NB4 (cell line): ENCODE measurements at regions not wholly inside any gene's neighbourhood (a gene's known extent, or its start where the extent isn't known, plus 50 kb on each side); places are given as distances from the start of the nearest gene placed in this dataset.

Experiments
- DNase-seq: peaks from one replicate; pipeline ENCODE4 v3.0.0; 2010; ENCODE audit warnings: low read depth
- H3K4me3 ChIP-seq: one replicate; pipeline ENCODE4 v1.5.1; 2011; ENCODE audit warnings: mild to moderate bottlenecking, low read depth, low read length, moderate library complexity
- MYC ChIP-seq: IDR thresholded peaks from 2 replicates; pipeline ENCODE4 v1.6.1; 2011; ENCODE audit warnings: low read depth, low read length
- POLR2A ChIP-seq: IDR thresholded peaks from 2 replicates; pipeline ENCODE4 v1.6.1; 2011; ENCODE audit warnings: mild to moderate bottlenecking; ENCODE audit not compliant: insufficient read length; ENCODE audit errors: extremely low read depth
- TF ChIP-seq, protein P1 (sequence below): IDR thresholded peaks from 2 replicates; pipeline ENCODE4 v1.6.1; 2011; ENCODE audit warnings: low read depth, low read length
- TF ChIP-seq, protein P2 (sequence below): IDR thresholded peaks from one replicate; pipeline ENCODE4 v1.5.1; 2012; ENCODE audit warnings: low read depth, low read length

DNA sequence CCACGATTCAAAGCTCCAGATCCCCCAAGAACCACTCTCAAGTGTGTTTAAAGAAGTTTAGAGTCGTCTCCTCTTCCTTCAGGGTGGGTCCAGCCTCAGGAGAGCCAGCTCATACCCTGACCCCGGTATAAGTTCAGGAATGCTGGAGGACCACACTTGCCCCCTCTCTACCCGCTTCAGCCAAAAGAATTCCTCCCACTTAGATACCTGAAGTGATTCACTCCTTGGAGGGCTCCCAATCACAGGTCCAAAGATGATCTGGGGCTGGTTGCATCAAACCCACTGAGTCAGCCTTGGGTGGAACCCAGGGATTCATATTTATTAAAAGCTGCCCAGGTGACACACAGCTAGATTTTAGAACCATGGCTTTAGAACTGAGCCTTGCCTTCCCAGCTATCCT, 133.5 kb upstream of the PARP11 start:
- DNase-seq, result no peak
- TF ChIP-seq, protein P1, sequence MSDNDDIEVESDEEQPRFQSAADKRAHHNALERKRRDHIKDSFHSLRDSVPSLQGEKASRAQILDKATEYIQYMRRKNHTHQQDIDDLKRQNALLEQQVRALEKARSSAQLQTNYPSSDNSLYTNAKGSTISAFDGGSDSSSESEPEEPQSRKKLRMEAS, result no peak
- TF ChIP-seq MYC, result no peak
- TF ChIP-seq POLR2A, result no peak
- TF ChIP-seq, protein P2, sequence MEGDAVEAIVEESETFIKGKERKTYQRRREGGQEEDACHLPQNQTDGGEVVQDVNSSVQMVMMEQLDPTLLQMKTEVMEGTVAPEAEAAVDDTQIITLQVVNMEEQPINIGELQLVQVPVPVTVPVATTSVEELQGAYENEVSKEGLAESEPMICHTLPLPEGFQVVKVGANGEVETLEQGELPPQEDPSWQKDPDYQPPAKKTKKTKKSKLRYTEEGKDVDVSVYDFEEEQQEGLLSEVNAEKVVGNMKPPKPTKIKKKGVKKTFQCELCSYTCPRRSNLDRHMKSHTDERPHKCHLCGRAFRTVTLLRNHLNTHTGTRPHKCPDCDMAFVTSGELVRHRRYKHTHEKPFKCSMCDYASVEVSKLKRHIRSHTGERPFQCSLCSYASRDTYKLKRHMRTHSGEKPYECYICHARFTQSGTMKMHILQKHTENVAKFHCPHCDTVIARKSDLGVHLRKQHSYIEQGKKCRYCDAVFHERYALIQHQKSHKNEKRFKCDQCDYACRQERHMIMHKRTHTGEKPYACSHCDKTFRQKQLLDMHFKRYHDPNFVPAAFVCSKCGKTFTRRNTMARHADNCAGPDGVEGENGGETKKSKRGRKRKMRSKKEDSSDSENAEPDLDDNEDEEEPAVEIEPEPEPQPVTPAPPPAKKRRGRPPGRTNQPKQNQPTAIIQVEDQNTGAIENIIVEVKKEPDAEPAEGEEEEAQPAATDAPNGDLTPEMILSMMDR, result no peak
- no peak overlapping the region for H3K4me3 ChIP-seq

DNA sequence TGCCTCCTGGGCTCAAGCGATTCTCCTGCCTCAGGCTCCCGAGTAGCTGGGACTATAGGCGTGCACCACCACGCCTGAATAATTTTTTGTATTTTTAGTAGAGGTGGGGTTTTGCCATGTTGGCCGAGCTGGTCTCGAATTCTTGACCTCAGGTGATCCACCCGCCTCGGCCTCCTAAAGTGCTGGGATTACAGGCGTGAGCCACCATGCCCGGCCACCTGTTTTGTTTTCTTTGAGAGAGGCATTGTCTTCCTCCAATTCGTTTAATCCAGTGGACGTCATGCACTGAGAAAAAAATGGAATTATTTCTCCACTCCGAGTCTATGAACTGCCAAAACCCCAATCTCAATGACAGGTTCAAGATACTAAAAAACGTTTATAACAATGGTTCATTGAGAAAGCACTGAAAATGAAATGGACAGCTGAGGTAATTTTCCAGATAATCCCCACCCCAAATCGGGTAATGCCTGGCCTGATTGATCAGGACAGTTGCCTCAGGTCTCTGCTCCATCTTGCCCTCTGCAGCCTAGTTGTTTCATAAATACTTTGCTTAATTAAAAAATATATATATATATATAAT, 132.7 kb upstream of the PARP11 start:
- no peak overlapping the region for H3K4me3 ChIP-seq
- no peak for DNase-seq
- TF ChIP-seq POLR2A (no peak), MYC (no peak)
- TF ChIP-seq, protein P2, result no peak
- TF ChIP-seq, protein P1, result no peak

DNA sequence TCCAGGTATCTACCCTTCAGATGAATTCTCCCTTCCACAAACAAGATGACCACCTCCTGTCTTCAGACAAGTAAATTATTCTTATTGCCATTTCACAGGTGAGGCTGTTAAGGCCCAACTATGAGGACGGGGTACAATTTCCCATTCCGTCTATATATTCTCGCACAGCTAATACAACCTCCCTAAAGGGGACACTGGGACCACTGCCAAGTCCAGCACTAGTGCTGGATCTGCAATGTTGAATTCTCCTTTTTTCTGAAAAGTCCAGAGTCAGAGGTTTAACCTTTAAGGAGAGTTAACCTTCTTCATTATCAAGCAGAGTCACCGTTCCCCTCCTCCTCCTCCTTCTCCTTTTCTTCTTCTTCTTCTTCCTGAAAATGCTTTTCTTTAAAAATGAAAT, 130.4 kb upstream of the PARP11 start:
- TF ChIP-seq, protein P1, result no peak
- TF ChIP-seq POLR2A (no peak), MYC (no peak)
- TF ChIP-seq, protein P2, result no peak
- H3K4me3 ChIP-seq, result no peak overlapping the region
- no peak for DNase-seq

DNA sequence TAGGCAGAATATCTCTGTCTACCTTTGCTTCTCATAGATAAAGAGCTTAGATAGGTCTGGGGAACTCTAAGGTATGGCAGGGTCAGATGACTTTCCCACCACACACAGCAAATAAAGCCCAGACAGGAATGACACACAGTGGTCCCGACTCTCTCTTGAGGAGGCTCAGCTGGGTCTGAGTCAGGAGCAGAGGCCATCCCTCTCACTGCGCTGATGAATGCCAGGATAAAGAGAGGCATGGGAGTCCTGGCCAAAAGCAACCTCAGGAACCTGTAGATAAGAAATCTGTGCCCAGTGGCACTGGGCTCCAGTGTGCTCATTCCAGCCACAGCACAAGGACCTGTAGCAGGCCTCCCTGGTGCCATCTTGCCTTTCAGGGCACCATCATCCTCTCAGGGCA, 129.4 kb upstream of the PARP11 start:
- H3K4me3 ChIP-seq, result no peak overlapping the region
- TF ChIP-seq, protein P1, result no peak
- TF ChIP-seq MYC, result no peak
- TF ChIP-seq, protein P2, result no peak
- TF ChIP-seq POLR2A, result no peak
- DNase-seq, result no peak

DNA sequence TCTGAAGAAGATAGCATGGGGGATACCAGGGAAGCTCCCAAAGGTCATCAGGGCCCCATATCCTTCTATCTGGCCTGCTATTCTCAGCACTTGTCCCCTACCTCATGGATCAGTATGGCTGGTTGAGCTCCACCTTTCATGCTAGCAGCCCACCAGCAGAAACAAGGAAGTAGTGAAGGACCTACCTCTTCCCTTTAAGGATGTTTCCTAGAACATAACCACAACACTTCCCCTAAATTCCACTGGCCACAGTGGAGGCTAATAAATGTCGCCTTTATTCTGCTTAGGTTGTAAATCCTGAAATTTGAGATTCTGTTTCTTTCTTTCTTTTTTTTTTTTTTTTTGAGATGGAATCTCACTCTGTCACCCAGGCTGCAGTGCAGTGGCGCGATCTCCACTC, 128.6 kb upstream of the PARP11 start:
- peak; percentile 7 for DNase-seq
- no peak for TF ChIP-seq MYC
- TF ChIP-seq, protein P1, result no peak
- TF ChIP-seq POLR2A, result no peak
- TF ChIP-seq, protein P2, result no peak
- H3K4me3 ChIP-seq, result no peak overlapping the region

DNA sequence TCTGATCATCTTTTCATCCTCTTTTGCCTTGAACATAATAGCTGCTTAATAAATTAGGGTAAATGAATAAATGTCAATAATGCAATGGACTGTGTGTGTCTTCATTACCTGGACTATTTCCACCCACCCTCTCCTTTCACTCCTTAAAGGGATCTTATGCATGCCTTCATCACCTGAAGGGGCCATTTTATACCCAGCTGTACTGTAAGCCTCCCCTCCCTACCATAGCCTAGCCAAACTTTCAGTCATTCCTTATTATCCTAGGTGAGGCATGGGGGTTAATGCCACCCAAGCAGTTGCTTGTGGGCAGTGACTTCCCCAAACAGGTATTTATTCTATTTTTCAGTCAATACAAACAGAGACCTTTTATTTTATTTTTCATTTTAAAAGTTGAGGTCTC, 127.8 kb upstream of the PARP11 start:
- H3K4me3 ChIP-seq, result no peak overlapping the region
- no peak for DNase-seq
- TF ChIP-seq MYC (no peak), POLR2A (no peak)
- TF ChIP-seq, protein P1, result no peak
- TF ChIP-seq, protein P2, result no peak
